A549 (cell line): ENCODE measurements at regions not wholly inside any gene's neighbourhood (a gene's known extent, or its start where the extent isn't known, plus 50 kb on each side); places are given as distances from the start of the nearest gene placed in this dataset.

Source experiments
- ATAC-seq, 2 experiments: fragments of 200-7000 bp in 1 of 2; fragments of >200 bp in 1 of 2; cut with Nextera tagmentation in 1 of 2; cut with Tn5 transposase in 1 of 2; 3 replicates each; pipeline versions ENCODE4 v1.8.0 to v1.9.1; 2018 to 2020; ENCODE audit warnings: mild to moderate bottlenecking in 1 of 2, moderate library complexity in 1 of 2
- CTCF ChIA-PET: fragments of 300-600 bp; sonication (Branson Sonifier 250); formaldehyde crosslinking; extraction: SDS; loops from one replicate; lab custom pipeline; 2021; ENCODE audit warnings: antibody characterized with exemption, inconsistent platforms; lab: Yijun Ruan, JAX
- POLR2A ChIA-PET: fragments of 350-600 bp; formaldehyde crosslinking; extraction: SDS; loops from one replicate; lab custom pipeline; 2021; ENCODE audit warnings: antibody characterized with exemption, inconsistent platforms; lab: Yijun Ruan, JAX
- DNase-seq, 2 experiments: peaks; one replicate each; pipeline versions ENCODE4 v3.0.0 to v3.0.0-alpha.2; 2011 to 2016; ENCODE audit warnings: low read depth in 1 of 2, low spot score in 1 of 2
- FAIRE-seq: peaks from 2 replicates; lab custom pipeline; 2011; peaks lifted over from hg19 to GRCh38; lab: Jason Lieb, UNC
- H3K27ac ChIP-seq, 2 experiments: fragments of >200 bp; sonication (Bioruptor Twin); formaldehyde crosslinking; 3 replicates each; pipeline ENCODE4 v1.5.1; 2016 to 2017
- H3K4me1 ChIP-seq: fragments of >200 bp; sonication (Bioruptor Twin); formaldehyde crosslinking; 3 replicates; pipeline ENCODE4 v1.6.1; 2016
- H3K4me2 ChIP-seq: fragments of >200 bp; sonication (Bioruptor Twin); formaldehyde crosslinking; 3 replicates; pipeline ENCODE4 v1.6.1; 2016
- H3K4me3 ChIP-seq: fragments of >200 bp; sonication (Bioruptor Twin); formaldehyde crosslinking; 3 replicates; pipeline ENCODE4 v1.5.1; 2016
- H3K9me3 ChIP-seq: fragments of >200 bp; sonication (Bioruptor Twin); formaldehyde crosslinking; 3 replicates; pipeline ENCODE4 v1.6.1; 2016
- BHLHE40 ChIP-seq: IDR thresholded peaks from 2 replicates; pipeline ENCODE4 v1.6.1; 2012; ENCODE audit warnings: low read depth, low read length, inconsistent platforms
- CBX2 ChIP-seq: fragments of 200-600 bp; sonication (generic); IDR thresholded peaks from 2 replicates; pipeline ENCODE4 v1.6.1; 2016; ENCODE audit warnings: low read depth, mild to moderate bottlenecking, borderline replicate concordance
- EHMT2 ChIP-seq: fragments of 200-600 bp; sonication (generic); IDR thresholded peaks from 2 replicates; pipeline ENCODE4 v1.6.1; 2016; ENCODE audit warnings: antibody characterized with exemption, low read depth, mild to moderate bottlenecking, moderate library complexity
- ESRRA ChIP-seq: fragments of 150-350 bp; IDR thresholded peaks from 2 replicates; pipeline ENCODE4 v1.6.1; 2014; ENCODE audit warnings: mild to moderate bottlenecking, low read length, borderline replicate concordance
- FOXS1 ChIP-seq: fragments of 250-450 bp; sonication (Bioruptor Pico); IDR thresholded peaks from 2 replicates; pipeline ENCODE4 v1.5.0; 2020; ENCODE audit warnings: mild to moderate bottlenecking, moderate library complexity
- JUN ChIP-seq, 2 experiments: fragments of >200 bp; sonication (Bioruptor Twin); formaldehyde crosslinking; IDR thresholded peaks; 2 replicates in 1 of 2; 3 replicates in 1 of 2; pipeline ENCODE4 v1.6.1; 2016 to 2017
- JUNB ChIP-seq: fragments of >200 bp; sonication (Bioruptor Twin); formaldehyde crosslinking; IDR thresholded peaks from 2 replicates; pipeline ENCODE4 v1.6.1; 2016
- MAZ ChIP-seq: fragments of 150-350 bp; IDR thresholded peaks from 2 replicates; pipeline ENCODE4 v1.6.1; 2014; ENCODE audit warnings: antibody characterized with exemption, low read depth, low read length, borderline replicate concordance
- NPAS2 ChIP-seq: fragments of 250-450 bp; sonication (Bioruptor Pico); IDR thresholded peaks from 2 replicates; pipeline ENCODE4 v1.8.0; 2022; ENCODE audit warnings: mild to moderate bottlenecking, moderate library complexity, borderline replicate concordance
- POLR2AphosphoS2 ChIP-seq: conservative IDR thresholded peaks from 2 replicates; pipeline ENCODE4 v1.6.1; 2012; ENCODE audit warnings: low read length, improper control_type of control experiment, inconsistent platforms
- RARB ChIP-seq: fragments of 250-450 bp; sonication (Bioruptor Pico); IDR thresholded peaks from 2 replicates; pipeline ENCODE4 v1.8.0; 2021; ENCODE audit warnings: mild to moderate bottlenecking, moderate library complexity
- TFCP2L1 ChIP-seq: fragments of 250-450 bp; sonication (Bioruptor Pico); IDR thresholded peaks from 2 replicates; pipeline ENCODE4 v1.5.0; 2021; ENCODE audit warnings: mild to moderate bottlenecking
- TP53 ChIP-seq: fragments of 250-450 bp; sonication (Bioruptor Pico); IDR thresholded peaks from 2 replicates; pipeline ENCODE4 v1.5.0; 2021; ENCODE audit warnings: mild to moderate bottlenecking, moderate library complexity
- ZNF302 ChIP-seq: fragments of 250-450 bp; sonication (Bioruptor Pico); IDR thresholded peaks from 2 replicates; pipeline ENCODE4 v1.9.0; 2021; ENCODE audit warnings: inconsistent platforms, mild to moderate bottlenecking, moderate library complexity
- ZSCAN20 ChIP-seq: fragments of 250-450 bp; sonication (Bioruptor Pico); IDR thresholded peaks from 2 replicates; pipeline ENCODE4 v1.8.0; 2022; ENCODE audit warnings: mild to moderate bottlenecking, moderate library complexity
- WGBS: methylation state at CpG from one replicate; pipeline ENCODE4 v1.1.6; 2017; ENCODE audit errors: missing lambda C conversion rate; 5-methylcytosine and 5-hydroxymethylcytosine counted together
- TF ChIP-seq, protein P1 (sequence below): fragments of >200 bp; sonication (Bioruptor Twin); formaldehyde crosslinking; IDR thresholded peaks from 2 replicates; pipeline ENCODE4 v1.6.1; 2016
- TF ChIP-seq, protein P2 (sequence below): fragments of 250-450 bp; sonication (Bioruptor Pico); IDR thresholded peaks from 2 replicates; pipeline ENCODE4 v1.5.0; 2020; ENCODE audit warnings: low read depth, mild to moderate bottlenecking, moderate library complexity
- TF ChIP-seq, protein P3 (sequence below): fragments of >200 bp; sonication (Bioruptor Twin); formaldehyde crosslinking; IDR thresholded peaks from 3 replicates; pipeline ENCODE4 v1.5.1; 2016
- TF ChIP-seq, protein P4 (sequence below): fragments of 200-600 bp; sonication (generic); IDR thresholded peaks from 2 replicates; pipeline ENCODE4 v1.6.1; 2016; ENCODE audit warnings: antibody characterized with exemption, mild to moderate bottlenecking, moderate library complexity

DNA sequence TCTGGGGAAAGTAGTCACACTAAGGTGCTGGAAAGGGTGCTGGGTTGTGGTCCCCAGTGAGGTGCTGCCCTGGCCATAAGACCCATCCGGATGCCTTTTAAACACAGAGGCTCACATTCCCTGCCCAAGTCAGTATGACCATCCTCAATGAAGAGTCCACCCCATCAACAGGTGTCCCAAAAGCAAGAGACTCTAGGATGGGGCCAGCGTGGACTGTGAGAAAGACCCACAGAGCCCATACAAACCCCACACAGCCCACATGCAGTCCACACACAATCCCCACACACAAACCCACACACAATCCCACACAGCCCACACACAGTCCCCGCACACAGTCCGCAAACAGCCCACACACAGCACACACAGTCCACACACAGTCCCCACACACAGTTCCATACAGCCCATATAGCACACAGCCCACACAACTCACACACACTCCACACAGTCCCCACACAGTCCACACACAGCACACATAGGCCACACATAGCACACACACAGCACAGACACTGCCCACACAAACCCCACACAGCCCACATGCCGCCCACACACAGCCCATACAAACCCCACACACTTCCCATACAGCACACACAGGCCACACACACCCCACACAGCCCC is 241.4 kb upstream of the SALL3 start:
- WGBS: 23% methylated on average over 3 of the region's 5 CpGs
- H3K4me3 ChIP-seq: no peak overlapping the region
- no peaks in the 10 kb centered on the region for H3K9me3 ChIP-seq
- no peak overlapping the region for H3K27ac ChIP-seq
- ATAC-seq (no peak), FAIRE-seq (no peak), DNase-seq (no peak)
- no peak overlapping the region for H3K4me2 ChIP-seq
- POLR2A ChIA-PET: no interaction called here
- CTCF ChIA-PET: no interaction called here
- H3K4me1 ChIP-seq: no peaks in the 10 kb centered on the region
- TF ChIP-seq MAZ (no peak), BHLHE40 (no peak), NPAS2 (CRISPR knock-in tag) (no peak), TP53 (no peak), POLR2AphosphoS2 (no peak), TFCP2L1 (no peak), ESRRA (no peak), JUNB (no peak), ZNF302 (CRISPR knock-in tag) (no peak)
- TF ChIP-seq, protein P1, sequence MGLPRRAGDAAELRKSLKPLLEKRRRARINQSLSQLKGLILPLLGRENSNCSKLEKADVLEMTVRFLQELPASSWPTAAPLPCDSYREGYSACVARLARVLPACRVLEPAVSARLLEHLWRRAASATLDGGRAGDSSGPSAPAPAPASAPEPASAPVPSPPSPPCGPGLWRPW: no peak
- TF ChIP-seq, protein P2, sequence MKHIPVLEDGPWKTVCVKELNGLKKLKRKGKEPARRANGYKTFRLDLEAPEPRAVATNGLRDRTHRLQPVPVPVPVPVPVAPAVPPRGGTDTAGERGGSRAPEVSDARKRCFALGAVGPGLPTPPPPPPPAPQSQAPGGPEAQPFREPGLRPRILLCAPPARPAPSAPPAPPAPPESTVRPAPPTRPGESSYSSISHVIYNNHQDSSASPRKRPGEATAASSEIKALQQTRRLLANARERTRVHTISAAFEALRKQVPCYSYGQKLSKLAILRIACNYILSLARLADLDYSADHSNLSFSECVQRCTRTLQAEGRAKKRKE (CRISPR knock-in tag): no peak
- TF ChIP-seq, protein P3, sequence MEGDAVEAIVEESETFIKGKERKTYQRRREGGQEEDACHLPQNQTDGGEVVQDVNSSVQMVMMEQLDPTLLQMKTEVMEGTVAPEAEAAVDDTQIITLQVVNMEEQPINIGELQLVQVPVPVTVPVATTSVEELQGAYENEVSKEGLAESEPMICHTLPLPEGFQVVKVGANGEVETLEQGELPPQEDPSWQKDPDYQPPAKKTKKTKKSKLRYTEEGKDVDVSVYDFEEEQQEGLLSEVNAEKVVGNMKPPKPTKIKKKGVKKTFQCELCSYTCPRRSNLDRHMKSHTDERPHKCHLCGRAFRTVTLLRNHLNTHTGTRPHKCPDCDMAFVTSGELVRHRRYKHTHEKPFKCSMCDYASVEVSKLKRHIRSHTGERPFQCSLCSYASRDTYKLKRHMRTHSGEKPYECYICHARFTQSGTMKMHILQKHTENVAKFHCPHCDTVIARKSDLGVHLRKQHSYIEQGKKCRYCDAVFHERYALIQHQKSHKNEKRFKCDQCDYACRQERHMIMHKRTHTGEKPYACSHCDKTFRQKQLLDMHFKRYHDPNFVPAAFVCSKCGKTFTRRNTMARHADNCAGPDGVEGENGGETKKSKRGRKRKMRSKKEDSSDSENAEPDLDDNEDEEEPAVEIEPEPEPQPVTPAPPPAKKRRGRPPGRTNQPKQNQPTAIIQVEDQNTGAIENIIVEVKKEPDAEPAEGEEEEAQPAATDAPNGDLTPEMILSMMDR: no peak

DNA sequence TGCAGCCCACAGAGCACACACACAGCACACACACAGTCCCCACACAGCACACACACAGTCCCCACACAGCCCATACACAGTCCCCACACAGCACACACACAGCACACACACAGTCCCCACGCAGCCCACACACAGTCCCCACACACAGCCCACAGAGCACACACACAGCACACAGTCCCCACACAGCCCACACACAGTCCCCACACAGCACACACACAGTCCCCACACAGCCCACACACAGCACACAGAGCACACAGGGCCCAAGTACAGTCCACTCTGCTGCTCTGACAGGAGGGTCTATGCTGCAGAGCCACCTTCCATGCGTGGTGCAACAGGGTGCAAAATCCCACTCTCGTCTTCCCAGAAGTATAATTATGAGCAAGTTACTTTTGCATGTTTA is 240.5 kb upstream of the SALL3 start:
- no peak for TF ChIP-seq JUNB
- no peak for TF ChIP-seq TFCP2L1
- TF ChIP-seq ZSCAN20 (CRISPR knock-in tag): no peak
- no peak for TF ChIP-seq FOXS1 (CRISPR knock-in tag)
- TF ChIP-seq POLR2AphosphoS2: no peak
- TF ChIP-seq, protein P4, sequence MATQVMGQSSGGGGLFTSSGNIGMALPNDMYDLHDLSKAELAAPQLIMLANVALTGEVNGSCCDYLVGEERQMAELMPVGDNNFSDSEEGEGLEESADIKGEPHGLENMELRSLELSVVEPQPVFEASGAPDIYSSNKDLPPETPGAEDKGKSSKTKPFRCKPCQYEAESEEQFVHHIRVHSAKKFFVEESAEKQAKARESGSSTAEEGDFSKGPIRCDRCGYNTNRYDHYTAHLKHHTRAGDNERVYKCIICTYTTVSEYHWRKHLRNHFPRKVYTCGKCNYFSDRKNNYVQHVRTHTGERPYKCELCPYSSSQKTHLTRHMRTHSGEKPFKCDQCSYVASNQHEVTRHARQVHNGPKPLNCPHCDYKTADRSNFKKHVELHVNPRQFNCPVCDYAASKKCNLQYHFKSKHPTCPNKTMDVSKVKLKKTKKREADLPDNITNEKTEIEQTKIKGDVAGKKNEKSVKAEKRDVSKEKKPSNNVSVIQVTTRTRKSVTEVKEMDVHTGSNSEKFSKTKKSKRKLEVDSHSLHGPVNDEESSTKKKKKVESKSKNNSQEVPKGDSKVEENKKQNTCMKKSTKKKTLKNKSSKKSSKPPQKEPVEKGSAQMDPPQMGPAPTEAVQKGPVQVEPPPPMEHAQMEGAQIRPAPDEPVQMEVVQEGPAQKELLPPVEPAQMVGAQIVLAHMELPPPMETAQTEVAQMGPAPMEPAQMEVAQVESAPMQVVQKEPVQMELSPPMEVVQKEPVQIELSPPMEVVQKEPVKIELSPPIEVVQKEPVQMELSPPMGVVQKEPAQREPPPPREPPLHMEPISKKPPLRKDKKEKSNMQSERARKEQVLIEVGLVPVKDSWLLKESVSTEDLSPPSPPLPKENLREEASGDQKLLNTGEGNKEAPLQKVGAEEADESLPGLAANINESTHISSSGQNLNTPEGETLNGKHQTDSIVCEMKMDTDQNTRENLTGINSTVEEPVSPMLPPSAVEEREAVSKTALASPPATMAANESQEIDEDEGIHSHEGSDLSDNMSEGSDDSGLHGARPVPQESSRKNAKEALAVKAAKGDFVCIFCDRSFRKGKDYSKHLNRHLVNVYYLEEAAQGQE: no peak
- TF ChIP-seq BHLHE40: no peak
- no peak for TF ChIP-seq EHMT2
- TF ChIP-seq CBX2: no peak
- no peak for TF ChIP-seq JUN (IDR thresholded peaks at IDR 0.05)
- TF ChIP-seq RARB: no peak
- no peak overlapping the region for H3K4me3 ChIP-seq
- no peak for DNase-seq
- H3K4me2 ChIP-seq: no peak overlapping the region
- FAIRE-seq: no peak
- ChIA-PET POLR2A (no interaction called here), CTCF (no interaction called here)
- H3K9me3 ChIP-seq: no peaks in the 10 kb centered on the region
- H3K4me1 ChIP-seq: no peaks in the 10 kb centered on the region
- H3K27ac ChIP-seq: no peak overlapping the region
- ATAC-seq: no peak
- WGBS: 37% methylated on average over 2 of the region's 3 CpGs
